ENCODE measurements at regions not wholly inside any gene's neighbourhood (a gene's known extent, or its start where the extent isn't known, plus 50 kb on each side); places are given as distances from the start of the nearest gene placed in this dataset.

- DNase-seq (no peak), ATAC-seq (no peak)
- Histone ChIP-seq H3K4me1 (no peaks in the 10 kb centered on the region), H3K27ac (no peak overlapping the region), H3K27me3 (no peaks in the 10 kb centered on the region), H3K9me3 (peaks cover 0 to 11% (median 0%) of the 10 kb centered on the region in 11 donors), H3K4me3 (no peak overlapping the region), H3K36me3 (no peaks in the 10 kb centered on the region)
- TF ChIP-seq, protein P1, sequence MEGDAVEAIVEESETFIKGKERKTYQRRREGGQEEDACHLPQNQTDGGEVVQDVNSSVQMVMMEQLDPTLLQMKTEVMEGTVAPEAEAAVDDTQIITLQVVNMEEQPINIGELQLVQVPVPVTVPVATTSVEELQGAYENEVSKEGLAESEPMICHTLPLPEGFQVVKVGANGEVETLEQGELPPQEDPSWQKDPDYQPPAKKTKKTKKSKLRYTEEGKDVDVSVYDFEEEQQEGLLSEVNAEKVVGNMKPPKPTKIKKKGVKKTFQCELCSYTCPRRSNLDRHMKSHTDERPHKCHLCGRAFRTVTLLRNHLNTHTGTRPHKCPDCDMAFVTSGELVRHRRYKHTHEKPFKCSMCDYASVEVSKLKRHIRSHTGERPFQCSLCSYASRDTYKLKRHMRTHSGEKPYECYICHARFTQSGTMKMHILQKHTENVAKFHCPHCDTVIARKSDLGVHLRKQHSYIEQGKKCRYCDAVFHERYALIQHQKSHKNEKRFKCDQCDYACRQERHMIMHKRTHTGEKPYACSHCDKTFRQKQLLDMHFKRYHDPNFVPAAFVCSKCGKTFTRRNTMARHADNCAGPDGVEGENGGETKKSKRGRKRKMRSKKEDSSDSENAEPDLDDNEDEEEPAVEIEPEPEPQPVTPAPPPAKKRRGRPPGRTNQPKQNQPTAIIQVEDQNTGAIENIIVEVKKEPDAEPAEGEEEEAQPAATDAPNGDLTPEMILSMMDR (IDR thresholded peaks at IDR 0.05): no peak
- WGBS, 2 donors: 76 to 82% methylated on average over 9 of the region's 9 CpGs
- intact Hi-C loops (cut with DNase I): no loop called here
These were observed 500.2 kb upstream of the NUDT12 start for GRCh38 chr5:104062621-104063377.

DNA sequence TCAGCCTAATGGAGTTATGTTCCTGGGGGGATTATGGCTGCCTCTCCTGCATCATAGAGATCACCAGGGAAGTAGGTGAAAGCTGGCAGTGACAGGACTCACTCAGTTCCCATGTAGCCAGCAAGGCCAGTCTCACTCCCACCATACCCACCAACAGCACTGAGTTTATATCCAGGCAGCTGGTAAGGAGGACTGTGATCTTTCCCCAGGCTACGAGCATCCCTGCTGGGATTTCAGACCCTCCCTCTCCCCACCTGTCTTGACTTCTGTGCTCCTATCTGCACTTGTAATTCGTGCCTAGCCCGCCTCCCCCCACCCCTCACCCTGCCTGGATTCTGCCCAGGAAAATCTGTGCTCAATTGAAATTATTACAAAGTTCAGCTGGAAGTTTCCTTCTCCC is 499.1 kb upstream of the NUDT12 start:
- intact Hi-C loops (cut with DNase I): no loop called here
- TF ChIP-seq, protein P1 (IDR thresholded peaks at IDR 0.05): no peak
- H3K36me3 ChIP-seq: no peaks in the 10 kb centered on the region
- H3K4me1 ChIP-seq: no peaks in the 10 kb centered on the region
- peaks cover 0 to 11% (median 0%) of the 10 kb centered on the region in 11 donors for H3K9me3 ChIP-seq
- ATAC-seq (no peak), DNase-seq (no peak)
- 63% methylated on average over 3 of the region's 3 CpGs for WGBS, 2 donors
- no peak overlapping the region for H3K27ac ChIP-seq
- H3K4me3 ChIP-seq: no peak overlapping the region
- H3K27me3 ChIP-seq: no peaks in the 10 kb centered on the region

DNA sequence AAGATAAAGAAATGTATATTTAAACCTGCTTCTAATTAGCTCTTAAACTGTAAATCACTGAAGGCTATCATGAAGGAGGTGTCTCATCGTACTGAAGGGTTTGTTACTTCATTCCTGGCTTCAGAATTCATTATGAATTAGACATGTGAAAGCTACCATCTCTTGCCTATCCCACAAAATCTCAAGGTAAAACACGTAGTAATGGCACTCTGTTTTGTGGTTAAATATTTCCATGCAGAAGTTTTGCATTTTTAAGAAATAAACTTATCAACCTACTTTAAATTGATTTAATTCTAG is 490.7 kb upstream of the NUDT12 start:
- Histone ChIP-seq H3K4me1 (no peaks in the 10 kb centered on the region), H3K36me3 (no peaks in the 10 kb centered on the region), H3K27me3 (no peaks in the 10 kb centered on the region), H3K9me3 (no peaks in the 10 kb centered on the region), H3K4me3 (no peak overlapping the region), H3K27ac (no peak overlapping the region)
- TF ChIP-seq, protein P1 (IDR thresholded peaks at IDR 0.05): no peak
- WGBS, 2 donors: 12 to 51% methylated on average over 2 of the region's 2 CpGs
- intact Hi-C loops (cut with DNase I): no loop called here
- no peak for ATAC-seq
- no peak for DNase-seq

DNA sequence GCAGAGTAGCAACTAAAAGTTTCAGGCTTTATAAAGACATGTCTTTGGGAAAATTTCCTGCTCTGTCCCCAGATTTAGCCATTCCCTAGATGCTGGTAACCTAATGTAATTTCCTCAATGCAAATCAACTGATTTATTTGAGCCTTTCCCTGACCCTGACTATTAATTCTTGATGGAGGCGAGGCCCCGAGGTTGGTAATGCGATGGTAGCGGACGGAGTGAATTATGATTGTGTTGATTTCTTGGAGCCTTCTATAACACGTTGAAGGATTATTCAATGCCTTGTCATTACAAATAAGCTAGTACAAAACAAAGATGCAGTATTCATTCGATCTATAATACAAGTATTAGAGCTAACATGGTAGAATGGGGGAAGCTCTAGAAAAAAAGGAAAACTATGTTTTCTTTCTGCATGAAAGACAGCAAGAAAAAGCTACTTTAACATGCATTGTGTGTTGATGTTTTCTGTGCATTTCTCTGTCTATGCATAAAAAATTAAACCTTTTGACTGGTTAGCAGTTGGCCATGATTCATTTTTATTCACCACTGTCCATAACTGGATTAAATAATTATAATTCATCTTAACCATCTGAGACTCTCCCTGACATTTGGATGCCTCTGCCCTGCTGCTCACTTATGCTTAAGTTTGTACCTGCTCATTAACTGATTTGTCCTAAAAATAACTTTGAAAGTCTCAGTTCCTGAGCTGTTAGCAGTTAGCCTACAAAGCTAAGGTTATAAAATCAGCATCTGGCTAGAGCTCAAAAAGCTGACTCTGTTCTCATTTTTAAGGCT is 490.2 kb upstream of the NUDT12 start:
- no peak for DNase-seq
- TF ChIP-seq, protein P1 (IDR thresholded peaks at IDR 0.05): no peak
- 86 to 93% methylated on average over 7 of the region's 7 CpGs for WGBS, 2 donors
- H3K4me1 ChIP-seq: no peaks in the 10 kb centered on the region
- H3K27me3 ChIP-seq: no peaks in the 10 kb centered on the region
- intact Hi-C loops (cut with DNase I): no loop called here
- H3K36me3 ChIP-seq: no peaks in the 10 kb centered on the region
- no peak overlapping the region for H3K27ac ChIP-seq
- no peak for ATAC-seq
- H3K4me3 ChIP-seq: no peak overlapping the region
- no peaks in the 10 kb centered on the region for H3K9me3 ChIP-seq
